Thoracic aorta (tissue), 2 donors: ENCODE measurements at regions not wholly inside any gene's neighbourhood (a gene's known extent, or its start where the extent isn't known, plus 50 kb on each side); places are given as distances from the start of the nearest gene placed in this dataset.

Source experiments
- ATAC-seq: fragments of 150-250 bp; one replicate; pipeline ENCODE4 v1.8.0; 2017; ENCODE audit warnings: low read depth; ENCODE audit not compliant: insufficient number of reproducible peaks, low FRiP score
- DNase-seq: peaks from one replicate; pipeline ENCODE4 v3.0.0-alpha.2; 2020; ENCODE audit warnings: low spot score
- H3K27ac ChIP-seq, 2 donors: fragments of 200-600 bp; sonication (generic); 1 replicate in 1 of 2; 2 replicates in 1 of 2; pipeline ENCODE4 v1.5.1; 2016; ENCODE audit warnings: mild to moderate bottlenecking in 2 of 2, moderate library complexity in 2 of 2
- H3K27me3 ChIP-seq: fragments of 200-600 bp; sonication (generic); replicated peaks from 2 replicates; pipeline ENCODE4 v1.6.0; 2016; ENCODE audit warnings: mild to moderate bottlenecking; ENCODE audit not compliant: insufficient read depth
- H3K36me3 ChIP-seq: fragments of 200-600 bp; sonication (generic); one replicate; pipeline ENCODE4 v1.5.1; 2016
- H3K4me1 ChIP-seq, 2 donors: fragments of 200-600 bp; sonication (generic); 1 replicate in 1 of 2; 2 replicates in 1 of 2; pipeline versions ENCODE4 v1.5.1 to v1.6.0; 2016; ENCODE audit warnings: low read depth in 2 of 2, mild to moderate bottlenecking in 1 of 2; ENCODE audit not compliant: control insufficient read depth in 1 of 2
- H3K4me3 ChIP-seq: fragments of 200-600 bp; sonication (generic); 2 replicates; pipeline ENCODE4 v1.5.1; 2016; ENCODE audit warnings: mild to moderate bottlenecking
- H3K9me3 ChIP-seq: fragments of 200-600 bp; sonication (generic); 2 replicates; pipeline ENCODE4 v1.5.1; 2016
- CTCF ChIP-seq: fragments of 200-600 bp; sonication (generic); IDR thresholded peaks from one replicate; pipeline ENCODE4 v1.5.1; 2019; ENCODE audit warnings: antibody characterized with exemption

DNA sequence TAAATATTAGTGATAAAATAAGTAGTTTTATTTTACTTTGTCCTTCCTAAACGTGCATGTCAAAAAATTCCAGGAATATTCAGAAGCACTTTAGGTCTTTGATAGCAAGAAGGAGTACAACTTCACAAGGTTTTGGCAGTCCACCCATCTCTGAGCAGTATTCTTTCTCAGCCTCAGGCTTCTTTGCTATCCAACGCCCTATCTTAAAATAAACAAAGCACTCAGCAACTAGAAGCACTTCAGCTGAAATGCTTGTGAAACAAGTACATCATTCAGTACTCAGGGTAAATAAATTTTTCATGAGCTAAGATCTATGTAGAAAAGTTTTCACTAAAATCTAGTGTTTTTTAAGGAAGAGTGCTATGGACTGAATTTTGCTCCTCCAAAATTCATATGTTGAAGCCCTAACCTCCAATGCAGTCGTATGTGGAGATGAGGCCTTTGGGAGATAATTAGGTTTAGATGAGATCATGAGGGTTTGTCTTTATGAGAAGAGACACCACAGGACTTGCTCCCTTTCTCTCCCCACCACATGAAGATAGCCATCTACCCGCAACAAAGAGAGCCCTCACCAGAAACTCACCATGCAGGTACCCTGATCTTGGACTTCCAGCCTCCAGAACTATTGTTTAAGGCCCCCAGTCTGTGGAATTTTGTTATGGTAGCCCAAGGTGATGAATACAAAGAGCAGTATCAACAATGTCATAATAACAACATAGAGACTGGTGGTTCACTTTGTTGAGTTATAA lies 539.1 kb downstream of the TFAP2A start:
- H3K27me3 ChIP-seq, result no peaks in the 10 kb centered on the region
- no peak overlapping the region for H3K27ac ChIP-seq
- H3K4me1 ChIP-seq, result no peaks in the 10 kb centered on the region
- TF ChIP-seq CTCF, result no peak
- no peak for ATAC-seq
- no peaks in the 10 kb centered on the region for H3K9me3 ChIP-seq
- no peaks in the 10 kb centered on the region for H3K36me3 ChIP-seq
- H3K4me3 ChIP-seq, result no peak overlapping the region
- no peak for DNase-seq

DNA sequence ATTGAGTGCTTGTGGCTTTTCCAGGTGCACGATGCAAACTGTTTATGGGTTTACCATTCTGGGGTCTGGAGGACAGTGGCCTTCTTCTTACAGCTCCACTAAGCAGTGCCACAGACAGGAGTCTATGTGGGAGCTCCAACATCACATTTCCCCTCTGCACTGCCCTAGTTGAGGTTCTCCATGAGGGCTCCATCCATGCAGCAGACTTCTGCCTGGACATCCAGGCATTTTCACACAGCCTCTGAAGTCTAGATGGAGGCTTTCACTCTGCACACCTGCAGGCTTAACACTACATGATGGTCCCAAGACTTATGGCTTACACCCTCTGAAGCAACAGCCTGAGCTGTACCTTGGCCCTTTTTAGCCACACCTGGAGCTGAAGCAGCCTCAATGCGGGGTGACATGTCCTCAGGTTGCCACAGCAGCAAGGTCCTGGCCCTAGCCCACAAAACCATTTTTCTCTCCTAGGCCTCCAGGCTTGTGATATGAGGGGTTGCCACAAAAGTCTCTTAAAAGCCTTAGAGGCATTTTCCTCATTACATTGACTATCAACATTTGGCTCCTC lies 552.2 kb downstream of the TFAP2A start:
- no peaks in the 10 kb centered on the region for H3K36me3 ChIP-seq

DNA sequence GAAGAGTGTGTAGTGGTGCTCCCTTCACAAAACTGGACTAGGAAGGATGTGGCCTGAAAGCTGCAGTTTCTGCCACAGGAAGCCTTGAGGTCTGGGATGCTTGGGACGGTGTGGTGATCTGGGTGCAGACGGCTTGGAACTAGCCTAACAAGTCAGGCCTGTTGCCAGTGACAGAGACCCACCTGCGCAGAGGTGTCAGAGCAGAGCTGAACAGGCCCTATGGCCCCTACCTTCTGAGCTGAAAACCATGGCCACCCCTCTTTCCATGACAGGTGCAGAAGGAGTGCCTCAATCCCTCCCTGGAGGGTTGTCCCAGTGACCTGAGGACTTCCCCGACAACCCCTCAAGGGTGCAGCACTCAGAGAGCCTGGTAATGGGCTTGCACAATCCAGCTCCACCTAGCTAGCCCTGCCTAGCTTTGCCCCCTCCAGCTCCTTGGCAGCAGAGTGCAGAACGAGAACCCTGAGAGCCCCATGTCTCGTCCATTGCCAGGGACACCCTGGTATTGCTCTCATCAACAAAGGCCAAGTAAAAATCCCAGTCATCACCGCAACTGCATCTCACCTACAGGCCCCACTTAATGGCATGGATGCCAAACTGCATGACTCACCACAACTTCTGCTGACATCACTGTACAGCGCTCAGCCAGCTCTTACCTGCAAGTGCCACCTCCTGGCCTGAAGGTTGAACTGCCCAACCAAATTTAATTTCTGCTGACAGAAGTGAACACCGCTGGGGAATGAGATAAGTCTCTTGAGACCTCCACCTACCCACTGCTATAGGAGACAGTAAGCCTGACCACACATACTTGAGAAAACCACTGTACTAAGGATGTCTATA lies 563.1 kb downstream of the TFAP2A start:
- Histone ChIP-seq H3K27me3 (no peaks in the 10 kb centered on the region), H3K4me1 (no peaks in the 10 kb centered on the region), H3K27ac (no peak overlapping the region), H3K36me3 (no peaks in the 10 kb centered on the region), H3K9me3 (no peaks in the 10 kb centered on the region), H3K4me3 (no peak overlapping the region)
- ATAC-seq (no peak), DNase-seq (no peak)
- no peak for TF ChIP-seq CTCF

More for the DNA sequence above, 552.2 kb downstream of the TFAP2A start:
- Histone ChIP-seq H3K9me3 (no peaks in the 10 kb centered on the region), H3K4me3 (no peak overlapping the region), H3K4me1 (no peaks in the 10 kb centered on the region), H3K27me3 (no peaks in the 10 kb centered on the region), H3K27ac (no peak overlapping the region)
- no peak for DNase-seq
- no peak for TF ChIP-seq CTCF
- ATAC-seq, result no peak

DNA sequence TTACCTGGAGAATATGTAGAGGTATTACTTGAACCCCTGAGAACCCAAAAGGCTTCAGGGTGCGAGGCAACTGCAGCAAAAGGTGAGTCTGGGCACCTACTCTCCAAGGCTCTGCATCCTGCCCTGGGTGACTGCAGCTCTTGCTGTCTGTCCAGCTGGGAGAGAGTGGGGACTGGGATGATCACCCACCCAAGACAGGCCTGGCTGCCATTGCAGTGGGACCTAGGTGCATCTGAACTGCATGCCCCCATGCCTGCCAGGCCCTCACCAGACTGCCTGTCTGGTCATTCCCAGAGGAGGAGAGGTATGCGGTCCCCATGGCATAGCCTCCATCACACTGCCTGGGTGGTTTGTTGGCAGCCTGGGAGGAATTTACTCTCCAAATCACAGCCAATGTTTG lies 563.9 kb downstream of the TFAP2A start:
- H3K27me3 ChIP-seq, result no peaks in the 10 kb centered on the region
- H3K4me3 ChIP-seq, result no peak overlapping the region
- ATAC-seq, result no peak
- no peak for TF ChIP-seq CTCF
- peaks cover 7% of the 10 kb centered on the region for H3K9me3 ChIP-seq
- H3K27ac ChIP-seq, result no peak overlapping the region
- no peaks in the 10 kb centered on the region for H3K36me3 ChIP-seq
- no peak for DNase-seq
- no peaks in the 10 kb centered on the region for H3K4me1 ChIP-seq

GRCh38 chr6:9848094-9848493 lies 566.8 kb downstream of the TFAP2A start:
- H3K4me1 ChIP-seq, result no peaks in the 10 kb centered on the region
- H3K27ac ChIP-seq, result no peak overlapping the region
- DNase-seq, result no peak
- no peak overlapping the region for H3K4me3 ChIP-seq
- H3K9me3 ChIP-seq, result peaks cover 7% of the 10 kb centered on the region
- ATAC-seq, result no peak
- no peaks in the 10 kb centered on the region for H3K36me3 ChIP-seq
- no peaks in the 10 kb centered on the region for H3K27me3 ChIP-seq
- no peak for TF ChIP-seq CTCF
